Urothelium cell line (cell line): ENCODE measurements at regions not wholly inside any gene's neighbourhood (a gene's known extent, or its start where the extent isn't known, plus 50 kb on each side); places are given as distances from the start of the nearest gene placed in this dataset.
"Not testable (repeated sequence)": the region's sequence is repeated elsewhere in the genome, so short reads cannot be mapped to it uniquely, and the experiment has no call there.

ENCODE experiments used
- DNase-seq: peaks from one replicate; pipeline ENCODE4 v3.0.0; 2011; ENCODE audit warnings: low spot score, mixed read lengths
- FAIRE-seq: peaks from 2 replicates; lab custom pipeline; 2011; peaks lifted over from hg19 to GRCh38; lab: Jason Lieb, UNC

DNA sequence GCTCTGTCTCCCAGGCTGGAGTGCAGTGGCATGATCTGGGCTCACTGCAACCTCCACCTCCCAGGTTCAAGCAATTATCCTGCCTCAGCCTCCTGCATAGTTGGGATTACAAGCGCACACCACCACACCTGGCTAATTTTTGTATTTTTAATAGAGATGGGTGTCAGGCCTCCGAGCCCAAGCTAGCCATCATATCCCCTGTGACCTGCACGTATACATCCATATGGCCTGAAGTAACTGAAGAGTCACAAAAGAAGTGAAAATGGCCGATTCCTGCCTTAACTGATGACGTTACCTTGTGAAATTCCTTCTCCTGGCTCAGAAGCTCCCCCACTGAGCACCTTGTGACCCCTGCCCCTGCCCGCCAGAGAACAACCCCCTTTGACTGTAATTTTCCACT is 109.6 kb upstream of the CLINT1 start:
- not testable (repeated sequence) for DNase-seq, FAIRE-seq

DNA sequence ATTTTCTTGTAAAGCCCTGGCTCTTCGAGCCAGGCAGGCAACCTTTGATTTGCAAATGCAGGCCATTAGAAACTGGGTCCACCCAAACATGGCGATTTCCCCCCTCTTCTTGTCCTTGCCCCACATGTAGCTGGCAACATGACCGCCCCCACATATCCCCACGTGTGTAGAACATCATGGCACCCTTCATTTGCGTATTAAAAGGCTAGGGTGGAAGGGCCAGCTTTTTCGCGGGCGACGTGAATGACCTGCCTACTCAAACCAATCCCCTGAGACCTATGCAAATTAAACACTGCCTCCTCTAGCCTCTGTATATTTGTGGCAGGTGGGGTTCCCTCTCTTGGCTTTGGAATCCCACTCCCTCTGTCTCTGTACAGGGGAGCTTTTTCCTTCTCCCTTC is 107.0 kb upstream of the CLINT1 start:
- no peak for DNase-seq
- no peak for FAIRE-seq

DNA sequence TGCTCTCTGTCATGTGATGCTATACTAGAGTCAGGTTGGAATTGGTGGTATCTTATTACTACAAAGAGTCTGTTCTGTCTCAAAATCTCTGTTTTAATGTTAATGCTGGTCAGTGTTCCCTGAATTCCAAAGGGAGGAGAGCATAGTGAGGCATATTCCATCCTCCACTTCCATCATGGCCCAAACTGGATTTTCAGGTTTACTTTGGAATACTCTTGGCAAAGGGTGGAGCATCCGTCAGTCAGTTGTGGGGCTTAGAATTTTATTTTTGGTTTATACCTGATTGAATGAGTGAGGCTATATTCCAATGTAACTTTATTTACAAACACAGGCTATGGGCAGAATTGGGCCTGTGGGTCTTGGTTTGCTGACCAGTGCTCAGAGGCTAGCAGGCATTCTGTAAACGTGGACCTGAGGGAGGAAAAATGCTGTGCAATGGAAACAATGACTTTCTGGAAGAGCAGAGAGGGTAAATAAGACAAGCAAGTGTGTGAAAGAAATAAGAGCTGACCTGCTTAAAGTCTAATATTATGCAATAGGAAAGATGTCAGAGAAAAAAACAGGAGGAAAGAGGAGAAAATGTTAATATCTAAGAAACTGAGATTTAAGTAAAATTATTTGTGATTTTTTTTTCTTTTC is 106.2 kb upstream of the CLINT1 start:
- FAIRE-seq: no peak
- DNase-seq: no peak

DNA sequence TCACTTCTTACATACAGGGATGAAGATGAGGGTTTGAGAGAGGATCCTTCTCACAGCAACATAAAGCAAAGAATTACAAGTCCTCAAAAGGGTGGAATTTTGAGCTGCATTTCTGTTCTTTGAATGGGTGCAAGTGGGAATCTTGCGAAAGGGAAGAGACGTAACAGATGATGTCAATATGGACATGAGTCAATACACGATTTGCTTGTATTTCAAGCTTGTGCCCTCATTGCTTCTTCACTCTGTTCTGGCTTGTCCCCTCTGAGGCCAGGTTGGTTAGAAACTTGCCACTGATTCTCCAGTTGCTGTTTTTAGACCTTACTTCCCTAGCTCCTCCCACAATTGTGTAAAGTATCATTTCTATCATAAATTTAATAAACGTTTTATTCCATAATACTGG is 104.8 kb upstream of the CLINT1 start:
- DNase-seq: no peak
- no peak for FAIRE-seq

- DNase-seq (no peak), FAIRE-seq (no peak)
These were observed 104.3 kb upstream of the CLINT1 start for GRCh38 chr5:157963244-157963643.

GRCh38 chr5:157962686-157963085 is 103.7 kb upstream of the CLINT1 start:
- not testable (repeated sequence) for DNase-seq, FAIRE-seq

DNA sequence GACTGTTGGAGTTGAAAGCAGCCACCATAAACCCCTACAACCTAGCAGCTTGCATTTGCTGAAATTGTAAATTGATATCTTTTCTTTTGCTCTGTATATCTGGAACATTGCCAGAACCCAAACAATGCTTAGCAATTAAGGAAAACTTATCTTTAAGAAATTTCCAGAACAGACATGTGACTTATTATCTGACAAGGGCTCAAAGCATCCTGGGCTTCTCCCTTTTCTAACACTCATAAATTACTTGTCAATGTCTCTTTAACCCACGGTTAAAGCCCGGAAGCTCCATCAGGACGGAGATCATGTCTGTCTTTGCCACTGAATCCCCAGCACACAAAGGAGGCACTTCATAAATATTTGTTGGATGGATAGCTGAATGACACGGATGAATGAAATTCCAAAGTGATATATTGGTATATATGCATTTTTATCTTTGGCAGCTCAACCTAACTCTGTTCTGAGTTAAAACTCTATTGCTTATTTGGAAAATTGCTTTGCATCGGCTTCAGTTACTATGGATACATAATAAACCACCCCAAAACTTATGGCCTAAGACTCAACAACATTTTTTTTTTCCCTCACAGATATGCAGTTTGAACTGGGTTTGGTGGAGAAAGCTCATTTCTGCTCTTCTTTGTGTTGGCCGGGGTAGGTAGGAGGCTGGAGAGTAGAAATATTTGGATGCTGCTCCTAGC is 103.1 kb upstream of the CLINT1 start:
- FAIRE-seq: no peak
- DNase-seq: no peak

DNA sequence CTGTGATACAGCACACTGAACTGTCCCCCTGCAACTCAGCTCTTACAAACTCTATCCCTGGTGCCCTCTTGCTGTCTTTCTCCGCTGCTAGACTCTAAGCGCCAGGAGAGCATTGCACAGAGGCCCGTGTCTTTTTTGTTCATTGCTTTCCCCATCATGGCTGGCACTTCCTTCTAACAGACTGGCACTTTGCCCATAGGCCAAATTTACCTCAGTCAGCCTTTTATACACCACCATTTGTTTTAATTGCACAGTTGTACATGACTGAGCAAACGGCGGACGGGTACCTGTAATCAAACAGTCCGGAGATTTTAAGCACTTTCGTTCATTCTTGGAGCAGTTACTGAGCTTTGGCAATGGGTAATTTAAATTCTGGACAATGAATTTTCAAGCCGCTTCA is 102.2 kb upstream of the CLINT1 start:
- FAIRE-seq (no peak), DNase-seq (no peak)

DNA sequence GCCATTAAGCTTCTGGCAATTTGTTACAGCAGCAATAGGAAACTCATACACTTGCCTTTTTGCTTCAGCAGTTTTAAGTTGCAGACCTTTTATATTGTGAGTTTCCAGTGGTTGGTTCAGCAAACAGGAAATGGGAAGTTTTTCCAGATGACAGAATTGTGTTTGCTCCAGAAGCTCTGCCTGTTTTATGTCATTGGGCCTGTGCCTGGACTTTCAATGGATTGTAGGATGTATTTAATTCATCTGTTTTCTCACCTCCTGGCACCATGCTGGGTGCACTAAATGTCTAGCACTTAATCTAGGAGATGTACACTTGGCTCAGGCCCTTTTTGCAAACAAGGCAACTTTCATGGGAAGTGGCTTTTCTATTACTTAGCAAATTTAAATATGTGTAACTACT is 100.4 kb upstream of the CLINT1 start:
- DNase-seq (no peak), FAIRE-seq (no peak)

DNA sequence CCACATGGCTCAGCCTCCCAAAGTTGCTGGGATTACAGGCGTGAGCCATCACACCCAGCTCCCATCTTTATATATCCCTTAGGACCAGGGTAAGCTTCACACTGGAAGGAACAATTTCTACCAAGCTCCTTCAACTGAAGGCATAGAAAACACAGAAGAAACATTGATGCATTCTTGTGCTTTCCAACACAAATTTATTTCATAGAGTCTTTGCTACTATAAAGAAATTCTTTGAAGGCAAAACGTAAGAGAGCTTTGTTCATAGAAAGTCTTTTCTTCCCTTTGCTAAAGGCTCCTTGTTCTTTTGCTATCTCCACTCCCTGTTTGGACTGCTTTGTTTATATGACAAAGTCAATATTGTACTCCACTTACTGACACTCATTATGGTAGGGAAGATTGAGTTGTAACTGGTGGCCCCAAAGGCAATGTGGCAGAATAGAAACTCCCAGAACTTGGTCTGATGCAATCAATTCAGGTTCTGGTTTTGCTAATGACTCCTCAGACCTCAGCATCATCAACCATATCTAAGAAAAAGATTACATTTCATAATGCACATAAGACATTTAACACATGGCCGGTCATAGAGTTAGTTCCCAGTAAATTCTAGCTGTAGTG is 97.4 kb upstream of the CLINT1 start:
- DNase-seq (no peak), FAIRE-seq (no peak)

DNA sequence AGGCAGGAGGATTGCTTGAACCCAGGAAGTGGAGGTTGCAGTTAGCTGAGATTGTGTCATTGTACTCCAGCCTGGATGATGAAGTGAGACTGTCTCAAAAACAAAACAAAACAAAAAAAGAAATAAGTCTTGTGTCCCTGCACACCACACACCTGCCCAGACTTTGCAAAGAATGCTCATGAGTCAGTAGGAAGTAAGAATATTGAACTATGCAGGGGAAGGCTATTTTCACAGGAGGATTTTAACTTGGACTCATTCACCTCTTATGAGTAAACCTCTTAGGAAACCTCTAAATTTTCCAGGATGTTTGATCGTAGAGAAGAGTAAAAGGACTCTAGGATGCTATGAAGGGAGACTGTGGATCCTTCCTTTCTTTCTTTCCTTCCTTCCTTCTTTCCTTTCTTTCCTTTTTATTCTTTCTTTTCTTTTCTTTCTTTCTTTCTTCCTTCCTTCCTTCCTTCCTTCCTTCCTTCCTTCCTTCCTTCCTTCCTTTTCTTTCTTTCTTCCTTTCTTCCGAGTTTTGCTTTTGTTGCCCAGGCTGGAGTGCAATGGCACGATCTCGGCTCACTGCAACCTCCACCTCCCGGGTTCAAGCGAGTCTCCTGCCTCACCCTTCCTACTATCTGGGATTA is 96.7 kb upstream of the CLINT1 start:
- FAIRE-seq: no peak
- DNase-seq: no peak

DNA sequence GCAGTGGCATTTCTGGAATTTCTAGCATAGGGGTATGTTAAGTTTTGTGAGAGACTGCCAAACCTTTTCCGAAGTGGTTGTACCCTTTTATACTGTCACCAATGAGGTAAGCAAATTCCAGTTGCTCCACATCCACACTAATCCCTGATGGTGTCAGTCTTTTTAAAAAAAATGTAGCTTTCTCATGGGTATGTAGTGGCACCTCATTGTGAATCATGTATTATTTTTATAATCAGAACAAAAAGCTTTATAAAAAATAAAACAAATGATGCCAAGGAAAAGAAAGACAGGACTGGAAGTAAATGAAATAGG is 93.4 kb upstream of the CLINT1 start:
- no peak for FAIRE-seq
- no peak for DNase-seq

DNA sequence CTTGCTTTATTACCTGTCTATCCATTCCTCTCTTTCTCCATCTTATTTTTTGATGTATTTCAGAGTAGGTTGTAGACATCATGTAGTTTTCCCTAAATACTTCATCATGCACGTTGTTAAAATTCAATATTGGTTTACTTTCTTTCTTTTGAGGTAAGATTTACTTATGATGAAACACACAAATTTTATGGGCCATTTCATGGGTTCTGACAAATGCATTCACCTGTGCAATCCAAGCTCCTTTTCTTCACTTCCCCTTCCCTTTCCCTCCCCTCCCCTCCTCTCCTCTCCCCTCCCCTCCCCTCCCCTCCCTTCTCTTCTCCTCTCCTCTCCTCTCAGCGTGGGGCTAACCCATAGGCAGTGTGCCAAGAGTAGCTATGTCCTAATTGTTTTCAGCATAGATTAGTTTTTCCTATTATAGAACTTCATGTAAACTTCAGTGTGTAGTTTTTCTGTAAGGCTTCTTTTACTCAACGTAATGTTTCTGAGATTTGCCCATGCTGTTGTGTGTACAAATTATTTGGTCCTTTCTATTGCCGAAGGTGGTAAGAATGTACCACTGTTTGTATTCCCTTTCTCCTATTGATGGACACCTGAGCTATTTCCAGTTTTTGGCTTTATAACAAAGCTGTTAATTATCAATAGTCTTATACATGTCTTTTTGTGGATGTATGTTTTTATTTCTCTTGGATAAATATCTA is 92.9 kb upstream of the CLINT1 start:
- no peak for DNase-seq
- no peak for FAIRE-seq

DNA sequence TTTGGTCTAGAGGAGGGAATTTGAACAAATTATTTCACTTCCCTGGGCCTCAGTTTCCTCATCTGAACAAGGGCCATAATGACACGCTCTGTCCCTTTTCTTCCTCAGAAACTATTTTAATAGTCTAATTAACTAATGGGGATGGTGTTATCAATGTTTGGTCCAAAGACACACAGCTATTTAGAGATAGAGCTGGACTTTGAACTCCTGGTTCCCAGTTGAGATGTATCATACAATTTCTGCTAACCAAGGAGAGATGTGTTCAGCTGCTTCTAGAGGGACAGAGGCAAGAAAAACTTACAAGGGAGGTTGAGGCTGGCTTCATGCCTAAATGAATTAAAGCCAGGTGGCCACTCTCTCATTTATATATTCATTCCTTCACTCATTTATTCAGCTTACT is 90.6 kb upstream of the CLINT1 start:
- FAIRE-seq (no peak), DNase-seq (no peak)

DNA sequence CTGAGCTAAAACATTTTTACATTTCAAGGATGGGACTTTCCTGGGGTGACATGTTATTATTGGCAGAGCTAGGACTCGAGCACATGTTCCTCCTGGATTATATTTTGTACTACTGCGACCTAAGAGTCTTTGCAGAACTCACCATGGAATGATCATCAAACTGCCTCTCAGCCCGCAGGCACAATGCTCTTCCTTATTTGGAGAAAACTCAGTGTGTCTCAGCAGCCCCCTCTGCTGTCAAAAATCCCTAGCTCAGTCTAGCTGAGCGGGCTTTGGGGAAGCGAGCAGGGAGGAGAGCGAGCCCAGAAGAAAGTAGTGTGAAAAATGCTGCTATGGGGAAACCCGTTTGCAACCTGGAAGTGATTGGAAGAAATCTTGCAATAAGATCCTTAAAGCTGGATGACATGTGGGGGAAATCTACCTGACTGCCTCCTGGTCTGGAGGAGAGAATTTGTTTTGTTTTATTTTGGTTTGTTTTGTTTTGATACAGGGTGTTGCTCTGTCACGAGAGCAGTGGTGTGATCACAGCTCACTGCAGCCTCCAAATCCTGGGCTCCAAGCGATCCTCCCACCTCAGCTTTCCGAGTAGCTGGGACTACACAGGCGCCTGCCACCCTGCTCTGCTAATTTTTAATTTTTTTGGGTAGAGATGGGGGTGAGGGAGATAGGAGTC is 89.9 kb upstream of the CLINT1 start:
- DNase-seq: peak; percentile 83
- peak; percentile 66 for FAIRE-seq

- no peak for FAIRE-seq
- DNase-seq: no peak
These were observed 88.2 kb upstream of the CLINT1 start for GRCh38 chr5:157947156-157947555.

DNA sequence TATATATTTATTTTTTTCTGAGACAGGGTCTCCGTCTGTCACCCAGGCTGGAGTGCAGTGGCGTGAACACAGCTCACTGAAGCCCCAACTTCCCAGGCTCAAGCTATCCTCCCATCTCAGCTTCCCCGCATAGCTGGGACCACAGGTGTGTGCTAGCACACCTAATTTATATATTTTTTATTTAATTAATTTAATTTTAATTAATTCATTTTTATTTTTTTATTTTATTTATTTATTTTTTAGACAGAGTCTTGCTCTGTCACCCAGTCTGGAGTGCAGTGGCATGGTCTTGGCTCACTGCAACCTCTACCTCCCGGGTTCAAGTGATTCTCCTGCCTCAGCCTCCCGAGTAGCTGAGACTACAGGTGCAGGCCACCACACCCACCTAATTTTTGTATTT is 86.9 kb upstream of the CLINT1 start:
- FAIRE-seq, DNase-seq: not testable (repeated sequence)

DNA sequence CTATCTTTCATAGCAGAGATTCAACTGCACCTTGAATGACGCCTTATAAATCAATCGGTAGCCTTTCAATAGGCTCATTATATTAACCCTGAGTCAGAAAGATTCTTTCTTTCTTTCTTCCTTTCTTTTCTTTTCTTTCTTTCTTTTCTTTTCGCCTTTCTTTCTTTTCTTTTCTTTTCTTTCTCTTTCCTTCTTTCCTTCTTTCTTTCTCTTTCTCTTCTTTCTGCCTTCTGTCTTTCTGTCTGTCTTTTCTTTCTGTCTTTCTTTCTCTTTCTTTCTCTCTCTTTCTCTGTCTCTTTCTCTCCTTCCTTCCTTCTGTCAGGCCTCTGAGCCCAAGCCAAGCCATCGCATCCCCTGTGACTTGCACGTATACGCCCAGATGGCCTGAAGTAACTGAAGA is 86.0 kb upstream of the CLINT1 start:
- DNase-seq (no peak), FAIRE-seq (no peak)

- no peak for FAIRE-seq
These were observed 85.2 kb upstream of the CLINT1 start for GRCh38 chr5:157944077-157944633.

GRCh38 chr5:157942595-157942994 is 83.7 kb upstream of the CLINT1 start:
- no peak for FAIRE-seq
- no peak for DNase-seq

More at GRCh38 chr5:157944077-157944633, 85.2 kb upstream of the CLINT1 start:
- DNase-seq: no peak
